Right renal pelvis (tissue), 4 donors: ENCODE measurements at regions not wholly inside any gene's neighbourhood (a gene's known extent, or its start where the extent isn't known, plus 50 kb on each side); places are given as distances from the start of the nearest gene placed in this dataset.
A peak's percentile ranks its signal among the peaks of the same experiment; 100 is the strongest.

Source experiments
- DNase-seq, 4 donors: peaks; one replicate each; pipeline ENCODE4 v3.0.0-alpha.2; 2013; ENCODE audit warnings: low read depth in 4 of 4, low spot score in 3 of 4, missing footprints in 1 of 4

GRCh38 chr2:45154606-45155155 lies 145.4 kb upstream of the SIX2 start:
- DNase-seq = no peak

GRCh38 chr2:45154144-45154543 lies 144.9 kb upstream of the SIX2 start:
- no peak for DNase-seq

- no peak for DNase-seq
Measured at GRCh38 chr2:45153121-45153520, 143.9 kb upstream of the SIX2 start.

GRCh38 chr2:45152691-45153090 lies 143.4 kb upstream of the SIX2 start:
- no peak for DNase-seq

- DNase-seq = no peak
Measured at GRCh38 chr2:45145073-45145899, 136.0 kb upstream of the SIX2 start.

GRCh38 chr2:45141883-45142866 lies 132.9 kb upstream of the SIX2 start:
- DNase-seq = no peak

GRCh38 chr2:45140675-45141074 lies 131.4 kb upstream of the SIX2 start:
- no peak for DNase-seq

- no peak for DNase-seq
Measured at GRCh38 chr2:45138904-45139303, 129.7 kb upstream of the SIX2 start.

- DNase-seq = no peak
Measured at GRCh38 chr2:45137966-45138695, 128.9 kb upstream of the SIX2 start.

GRCh38 chr2:45134726-45135125 lies 125.5 kb upstream of the SIX2 start:
- DNase-seq = no peak

- DNase-seq = no peak
Measured at GRCh38 chr2:45134014-45134413, 124.8 kb upstream of the SIX2 start.

GRCh38 chr2:45132551-45132950 lies 123.3 kb upstream of the SIX2 start:
- no peak for DNase-seq

- DNase-seq = no peak
Measured at GRCh38 chr2:45131587-45131986, 122.3 kb upstream of the SIX2 start.

GRCh38 chr2:45130736-45131135 lies 121.5 kb upstream of the SIX2 start:
- DNase-seq = no peak

GRCh38 chr2:45128580-45128997 lies 119.3 kb upstream of the SIX2 start:
- peak in 3 of 4 donors; percentile 20 to 44 (median 33) for DNase-seq

GRCh38 chr2:45127891-45128290 lies 118.6 kb upstream of the SIX2 start:
- DNase-seq = no peak

- DNase-seq = no peak
Measured at GRCh38 chr2:45127321-45127720, 118.1 kb upstream of the SIX2 start.

- no peak for DNase-seq
Measured at GRCh38 chr2:45125232-45125631, 116.0 kb upstream of the SIX2 start.

- DNase-seq = no peak
Measured at GRCh38 chr2:45124456-45124855, 115.2 kb upstream of the SIX2 start.

- DNase-seq = no peak
Measured at GRCh38 chr2:45123521-45124191, 114.4 kb upstream of the SIX2 start.
